HL-60 (cell line): ENCODE measurements at regions not wholly inside any gene's neighbourhood (a gene's known extent, or its start where the extent isn't known, plus 50 kb on each side); places are given as distances from the start of the nearest gene placed in this dataset.

Source experiments
- GABPA ChIP-seq: IDR thresholded peaks from 2 replicates; pipeline ENCODE4 v1.6.1; 2012; ENCODE audit warnings: low read depth
- POLR2AphosphoS5 ChIP-seq: IDR thresholded peaks from 2 replicates; pipeline ENCODE4 v1.6.1; 2012; ENCODE audit warnings: low read depth
- TF ChIP-seq, protein P1 (sequence below): IDR thresholded peaks from one replicate; pipeline ENCODE4 v1.5.1; 2011; ENCODE audit warnings: low read length, control low read depth, inconsistent platforms; ENCODE audit not compliant: insufficient read depth

DNA sequence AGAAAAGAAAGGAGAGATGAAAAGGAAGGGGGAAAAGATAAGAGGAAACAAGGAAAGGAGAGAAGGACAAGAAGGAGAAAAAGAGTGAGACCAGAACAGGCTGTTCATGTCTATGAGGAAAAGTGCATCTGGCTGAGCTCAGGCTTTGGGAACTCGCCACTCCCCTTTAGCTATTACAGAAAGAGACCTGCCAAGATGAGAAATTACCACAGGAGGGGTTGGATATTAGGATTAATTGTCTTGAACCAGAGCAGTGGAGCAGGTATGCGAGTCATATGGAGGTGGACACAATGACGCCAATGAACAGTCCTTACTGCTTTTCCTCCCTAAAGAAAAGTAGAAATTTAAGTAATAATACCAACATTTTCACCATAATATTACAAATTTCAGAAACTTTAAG is 577.0 kb upstream of the ARRDC4 start:
- TF ChIP-seq POLR2AphosphoS5 (no peak), GABPA (no peak)
- TF ChIP-seq, protein P1, sequence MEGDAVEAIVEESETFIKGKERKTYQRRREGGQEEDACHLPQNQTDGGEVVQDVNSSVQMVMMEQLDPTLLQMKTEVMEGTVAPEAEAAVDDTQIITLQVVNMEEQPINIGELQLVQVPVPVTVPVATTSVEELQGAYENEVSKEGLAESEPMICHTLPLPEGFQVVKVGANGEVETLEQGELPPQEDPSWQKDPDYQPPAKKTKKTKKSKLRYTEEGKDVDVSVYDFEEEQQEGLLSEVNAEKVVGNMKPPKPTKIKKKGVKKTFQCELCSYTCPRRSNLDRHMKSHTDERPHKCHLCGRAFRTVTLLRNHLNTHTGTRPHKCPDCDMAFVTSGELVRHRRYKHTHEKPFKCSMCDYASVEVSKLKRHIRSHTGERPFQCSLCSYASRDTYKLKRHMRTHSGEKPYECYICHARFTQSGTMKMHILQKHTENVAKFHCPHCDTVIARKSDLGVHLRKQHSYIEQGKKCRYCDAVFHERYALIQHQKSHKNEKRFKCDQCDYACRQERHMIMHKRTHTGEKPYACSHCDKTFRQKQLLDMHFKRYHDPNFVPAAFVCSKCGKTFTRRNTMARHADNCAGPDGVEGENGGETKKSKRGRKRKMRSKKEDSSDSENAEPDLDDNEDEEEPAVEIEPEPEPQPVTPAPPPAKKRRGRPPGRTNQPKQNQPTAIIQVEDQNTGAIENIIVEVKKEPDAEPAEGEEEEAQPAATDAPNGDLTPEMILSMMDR, result no peak
